ENCODE measurements at regions not wholly inside any gene's neighbourhood (a gene's known extent, or its start where the extent isn't known, plus 50 kb on each side); places are given as distances from the start of the nearest gene placed in this dataset.

- no peak for TF ChIP-seq CTCF (IDR thresholded peaks at IDR 0.05)
- TF ChIP-seq TEAD4 (IDR thresholded peaks at IDR 0.05; ENCODE audit: borderline replicate concordance, insufficient read depth) = no peak
These were observed 73.1 kb downstream of the MDH2 start for GRCh38 chr7:76121044-76121443.

Data from SK-N-SH (cell line).